Fibroblast of villous mesenchyme (primary cell): ENCODE measurements at regions not wholly inside any gene's neighbourhood (a gene's known extent, or its start where the extent isn't known, plus 50 kb on each side); places are given as distances from the start of the nearest gene placed in this dataset.

Experiments
- DNase-seq: peaks from one replicate; pipeline ENCODE4 v3.0.0-alpha.2; 2010; ENCODE audit warnings: low read depth
- H3K4me3 ChIP-seq: 2 replicates; pipeline ENCODE4 v1.5.1; 2011; ENCODE audit warnings: low read depth, mild to moderate bottlenecking, low read length
- TF ChIP-seq, protein P1 (sequence below): IDR thresholded peaks from 2 replicates; pipeline ENCODE4 v1.5.1; 2012; ENCODE audit warnings: low read depth, mild to moderate bottlenecking, low read length; ENCODE audit not compliant: insufficient read depth

GRCh38 chr4:173940146-173940545, 343.3 kb downstream of the FBXO8 start:
- TF ChIP-seq, protein P1, sequence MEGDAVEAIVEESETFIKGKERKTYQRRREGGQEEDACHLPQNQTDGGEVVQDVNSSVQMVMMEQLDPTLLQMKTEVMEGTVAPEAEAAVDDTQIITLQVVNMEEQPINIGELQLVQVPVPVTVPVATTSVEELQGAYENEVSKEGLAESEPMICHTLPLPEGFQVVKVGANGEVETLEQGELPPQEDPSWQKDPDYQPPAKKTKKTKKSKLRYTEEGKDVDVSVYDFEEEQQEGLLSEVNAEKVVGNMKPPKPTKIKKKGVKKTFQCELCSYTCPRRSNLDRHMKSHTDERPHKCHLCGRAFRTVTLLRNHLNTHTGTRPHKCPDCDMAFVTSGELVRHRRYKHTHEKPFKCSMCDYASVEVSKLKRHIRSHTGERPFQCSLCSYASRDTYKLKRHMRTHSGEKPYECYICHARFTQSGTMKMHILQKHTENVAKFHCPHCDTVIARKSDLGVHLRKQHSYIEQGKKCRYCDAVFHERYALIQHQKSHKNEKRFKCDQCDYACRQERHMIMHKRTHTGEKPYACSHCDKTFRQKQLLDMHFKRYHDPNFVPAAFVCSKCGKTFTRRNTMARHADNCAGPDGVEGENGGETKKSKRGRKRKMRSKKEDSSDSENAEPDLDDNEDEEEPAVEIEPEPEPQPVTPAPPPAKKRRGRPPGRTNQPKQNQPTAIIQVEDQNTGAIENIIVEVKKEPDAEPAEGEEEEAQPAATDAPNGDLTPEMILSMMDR: no peak
- no peak overlapping the region for H3K4me3 ChIP-seq
- DNase-seq: no peak

GRCh38 chr4:173937631-173938270, 345.7 kb downstream of the FBXO8 start:
- TF ChIP-seq, protein P1: no peak
- no peak overlapping the region for H3K4me3 ChIP-seq
- peak; percentile 50 for DNase-seq

DNA sequence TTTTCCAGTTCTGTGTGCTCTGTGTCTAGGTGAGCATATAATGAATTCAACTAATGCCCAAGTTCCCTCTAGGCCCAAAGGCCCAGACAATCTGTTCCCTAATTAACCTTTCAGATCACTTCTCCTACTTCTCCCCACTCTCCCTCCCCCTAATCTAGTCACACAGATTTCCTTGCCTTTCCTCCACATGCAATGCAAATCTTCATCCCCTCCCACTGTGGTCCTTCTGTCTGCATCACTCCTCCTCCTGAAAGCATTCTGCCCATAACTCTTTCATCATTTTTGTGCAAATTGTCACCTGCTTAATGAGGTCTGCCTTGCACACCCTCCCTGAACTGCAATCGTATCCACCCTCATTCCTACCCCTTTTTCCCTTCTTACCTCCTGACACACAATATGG, 346.6 kb downstream of the FBXO8 start:
- TF ChIP-seq, protein P1: no peak
- no peak for DNase-seq
- H3K4me3 ChIP-seq: no peak overlapping the region

- TF ChIP-seq, protein P1: no peak
- peak; percentile 94 for DNase-seq
- no peak overlapping the region for H3K4me3 ChIP-seq
Observed at GRCh38 chr4:173935622-173936405, 347.7 kb downstream of the FBXO8 start.

DNA sequence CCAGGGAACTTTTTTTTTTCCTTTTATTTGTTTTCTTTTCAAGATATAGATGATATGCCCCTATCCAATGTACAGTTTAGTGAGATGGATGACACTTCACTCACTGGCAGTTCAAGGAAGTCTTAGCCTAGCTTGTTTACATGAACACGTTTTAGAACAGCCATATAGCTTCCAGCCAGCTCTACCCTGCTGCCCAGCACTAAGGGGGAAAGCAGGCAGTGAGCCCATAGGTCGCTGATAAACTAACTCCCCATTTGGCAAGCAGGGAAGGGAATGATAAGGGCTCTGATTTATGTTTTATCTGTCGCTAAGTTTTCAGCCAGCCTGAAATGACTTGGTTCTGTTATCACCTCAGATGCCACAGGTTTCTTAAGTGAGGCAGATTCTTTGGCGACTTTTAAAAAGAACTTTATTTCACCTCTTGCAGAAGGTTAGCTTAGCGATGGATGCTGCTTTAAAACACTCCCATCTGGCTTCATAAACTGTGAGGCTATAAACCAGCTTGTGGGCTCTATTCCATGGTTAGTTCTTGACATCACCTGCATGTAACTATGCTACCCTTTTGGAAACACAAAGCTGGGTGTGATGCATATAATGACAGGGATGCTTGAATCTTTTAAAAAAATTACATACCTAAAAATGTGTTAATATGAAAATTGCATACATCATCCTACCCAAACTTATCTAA, 348.4 kb downstream of the FBXO8 start:
- DNase-seq: peak; percentile 69
- TF ChIP-seq, protein P1: no peak
- H3K4me3 ChIP-seq: no peak overlapping the region

DNA sequence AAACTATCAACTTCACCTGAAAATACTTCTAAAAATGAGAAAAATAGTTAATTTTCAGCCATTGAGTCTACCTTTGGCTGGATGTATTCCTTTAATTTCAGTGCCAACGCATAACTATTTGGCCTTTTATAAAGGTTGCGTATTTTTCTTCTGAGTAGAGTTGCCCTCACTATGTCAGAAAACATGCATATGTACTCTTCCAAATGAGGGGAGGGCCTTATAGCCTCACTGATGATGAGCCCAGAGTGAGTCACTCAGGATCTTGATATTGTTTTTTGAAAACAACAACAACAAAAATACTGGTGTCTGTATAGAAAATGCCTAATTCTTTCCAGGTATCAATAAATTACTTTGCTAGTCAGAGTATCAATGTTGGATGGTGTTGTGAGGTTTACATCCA, 349.3 kb downstream of the FBXO8 start:
- TF ChIP-seq, protein P1: no peak
- DNase-seq: peak; percentile 38

More for the DNA sequence above, 349.3 kb downstream of the FBXO8 start:
- H3K4me3 ChIP-seq: no peak overlapping the region
